Cardiac septum (tissue), 1 donor: ENCODE measurements at regions not wholly inside any gene's neighbourhood (a gene's known extent, or its start where the extent isn't known, plus 50 kb on each side); places are given as distances from the start of the nearest gene placed in this dataset.

Experiments
- DNase-seq: peaks from one replicate; pipeline ENCODE4 v3.0.0-alpha.2; 2020; ENCODE audit warnings: low spot score
- intact Hi-C: fragments of 100-400 bp; cut with DNase I; formaldehyde crosslinking; loops from one replicate; pipeline ENCODE4 v1.14.0; 2022
- donor health status: DM: no; HTN: no; CAD: no.

DNA sequence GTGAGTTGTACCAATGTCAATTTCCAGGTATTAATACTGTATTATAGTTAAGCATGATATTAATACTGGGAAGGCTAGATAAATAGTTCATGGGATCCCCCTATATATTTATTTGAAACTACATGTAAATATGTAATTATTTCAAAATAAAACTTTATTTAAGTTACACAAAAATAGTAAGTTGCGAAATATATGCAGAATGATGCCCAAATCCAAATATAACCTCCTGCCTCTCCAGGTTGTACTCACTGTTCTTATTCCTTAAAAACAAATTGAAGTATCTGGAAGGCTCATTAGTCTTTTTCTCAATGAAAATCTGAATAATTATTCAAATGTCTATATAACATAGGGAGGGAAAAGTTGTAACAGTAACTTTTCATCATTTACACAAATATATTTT is 161.9 kb upstream of the DEFB112 start:
- DNase-seq: no peak
- intact Hi-C loops: no loop called here

DNA sequence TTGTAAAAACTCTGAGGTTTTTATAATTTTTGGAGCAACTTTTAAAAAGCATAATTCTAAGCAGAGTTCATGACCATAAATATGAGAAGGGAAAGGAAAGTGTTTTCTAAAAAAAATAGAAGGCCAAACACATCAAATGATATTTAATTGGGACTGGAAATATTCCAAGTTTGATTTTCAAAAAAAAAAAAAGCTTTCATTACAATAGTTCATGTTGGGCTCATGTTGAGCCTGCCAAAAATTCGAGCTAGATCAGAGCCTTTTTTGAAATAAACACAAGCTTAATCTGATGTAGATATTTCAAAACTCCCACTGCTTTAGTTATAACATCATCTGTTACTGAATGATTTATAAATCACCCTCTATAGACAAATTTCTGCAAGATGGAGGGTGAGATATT is 163.4 kb upstream of the DEFB112 start:
- intact Hi-C loops: no loop called here
- no peak for DNase-seq

DNA sequence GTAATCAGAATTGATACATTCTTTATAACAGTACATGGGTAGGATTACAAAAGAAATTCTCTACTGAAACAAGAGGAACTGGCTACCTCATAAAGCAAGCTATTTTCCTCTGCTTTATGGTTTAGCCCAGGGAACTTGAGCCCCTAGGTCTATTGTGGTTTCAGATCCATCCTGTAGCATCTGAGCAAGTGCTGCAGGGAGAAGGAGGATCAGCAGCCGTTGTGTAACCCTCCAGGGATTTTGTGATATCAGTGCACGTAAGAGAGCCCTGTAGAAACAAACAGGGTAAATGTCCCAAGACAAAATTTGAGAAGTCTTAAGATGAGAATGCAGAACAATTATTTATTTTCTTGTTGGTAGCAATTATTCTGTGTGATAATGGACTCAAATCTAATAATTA is 165.2 kb upstream of the DEFB112 start:
- no peak for DNase-seq
- intact Hi-C loops: no loop called here

DNA sequence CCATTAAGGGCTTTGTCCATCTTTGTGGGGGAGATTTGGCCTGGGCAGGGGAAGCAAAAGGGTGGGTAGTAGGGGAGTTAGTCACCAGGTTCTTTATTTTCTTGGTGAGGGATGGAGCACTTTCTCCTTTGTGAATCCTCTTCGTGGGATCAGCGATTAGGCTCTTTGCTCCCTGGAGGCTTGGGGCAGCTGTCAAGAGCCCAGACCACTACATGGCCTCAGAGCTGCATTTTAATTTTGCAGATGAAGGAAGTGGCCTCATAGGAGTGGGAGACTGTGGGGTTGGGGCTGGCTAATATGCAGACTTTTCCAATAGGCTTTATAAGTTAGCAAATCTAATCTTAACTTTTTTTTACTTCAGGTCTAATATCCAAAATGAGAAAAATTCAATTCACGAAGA is 168.1 kb upstream of the DEFB112 start:
- DNase-seq: no peak
- intact Hi-C loops: no loop called here

DNA sequence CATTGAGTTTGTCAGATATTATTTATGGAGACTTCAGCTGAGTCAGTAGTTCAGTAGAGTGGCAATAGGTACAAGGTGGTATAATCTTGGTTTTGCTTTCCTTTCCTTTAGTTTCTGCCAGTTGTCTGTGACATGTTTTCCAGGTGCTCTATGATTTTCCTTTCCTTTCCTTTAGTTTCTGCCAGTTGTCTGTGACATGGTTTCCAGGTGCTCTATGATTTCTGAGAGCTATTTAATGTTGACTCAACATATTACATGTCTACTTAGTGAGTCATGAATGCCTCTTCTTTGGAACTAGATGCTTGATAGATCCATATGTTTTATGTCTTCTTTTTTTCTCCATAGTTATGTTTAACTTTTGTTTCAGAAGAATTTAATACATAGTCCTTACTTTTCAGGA is 186.4 kb upstream of the DEFB112 start:
- intact Hi-C loops: no loop called here
- no peak for DNase-seq

DNA sequence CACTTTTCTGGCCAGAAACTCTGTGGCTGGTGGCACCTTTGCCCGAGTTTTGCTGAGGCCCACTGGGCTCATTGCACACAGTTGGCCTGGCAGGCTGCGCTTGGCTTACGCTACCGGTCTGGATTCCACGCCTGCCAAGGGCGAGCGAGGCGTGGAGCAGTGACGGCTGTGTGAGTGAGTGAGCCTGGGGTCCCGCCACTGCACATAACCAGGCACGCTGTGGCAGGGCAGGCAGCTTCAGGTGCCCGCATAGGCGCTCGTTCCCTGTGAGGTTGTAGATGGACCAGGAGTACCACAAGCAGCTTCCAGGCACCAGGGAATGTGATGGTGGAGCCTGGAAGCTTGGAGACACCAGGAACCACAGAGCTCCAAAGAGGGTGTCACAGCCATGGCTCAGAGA is 190.1 kb upstream of the DEFB112 start:
- intact Hi-C loops: no loop called here
- DNase-seq: no peak

DNA sequence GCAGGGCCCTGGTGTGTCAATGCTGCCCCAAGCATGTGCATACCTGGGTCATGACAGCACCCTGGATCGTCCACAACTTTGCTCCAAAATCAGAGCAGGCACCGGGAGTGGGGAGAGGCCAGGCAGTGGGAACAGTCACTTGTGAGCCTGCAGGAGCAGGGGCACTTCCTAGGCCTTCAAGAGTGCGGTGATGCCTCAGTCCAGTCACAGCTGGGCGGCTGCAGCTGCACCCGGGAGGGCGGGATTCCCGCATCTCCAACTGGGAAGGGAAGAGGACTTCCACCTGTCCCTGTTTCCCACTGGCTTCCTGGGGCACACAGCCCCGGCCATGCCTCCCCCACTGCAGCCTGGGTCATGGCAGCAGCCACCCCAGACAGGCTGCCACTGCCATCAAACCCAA is 191.3 kb upstream of the DEFB112 start:
- intact Hi-C loops: no loop called here

DNA sequence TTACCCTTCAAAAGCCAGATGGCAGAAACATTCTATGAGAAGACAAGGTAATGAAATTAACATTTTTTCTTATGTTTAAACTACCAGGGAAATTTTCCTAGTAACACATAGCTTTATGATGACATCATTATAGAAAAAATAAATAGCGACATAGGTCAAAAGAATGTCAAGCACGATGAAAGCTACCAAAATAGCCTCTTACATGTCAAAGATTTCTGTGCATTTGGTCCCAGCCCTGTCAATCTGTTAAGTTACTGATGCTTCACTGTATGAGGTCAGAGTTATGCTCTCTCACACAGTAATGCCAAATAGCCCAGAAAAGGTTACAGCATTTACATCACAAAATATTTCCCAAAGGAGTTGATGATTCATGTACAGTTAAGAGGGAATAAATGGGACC is 199.8 kb upstream of the DEFB112 start:
- no peak for DNase-seq
- intact Hi-C loops: no loop called here

More for the DNA sequence above, 191.3 kb upstream of the DEFB112 start:
- DNase-seq: no peak

DNA sequence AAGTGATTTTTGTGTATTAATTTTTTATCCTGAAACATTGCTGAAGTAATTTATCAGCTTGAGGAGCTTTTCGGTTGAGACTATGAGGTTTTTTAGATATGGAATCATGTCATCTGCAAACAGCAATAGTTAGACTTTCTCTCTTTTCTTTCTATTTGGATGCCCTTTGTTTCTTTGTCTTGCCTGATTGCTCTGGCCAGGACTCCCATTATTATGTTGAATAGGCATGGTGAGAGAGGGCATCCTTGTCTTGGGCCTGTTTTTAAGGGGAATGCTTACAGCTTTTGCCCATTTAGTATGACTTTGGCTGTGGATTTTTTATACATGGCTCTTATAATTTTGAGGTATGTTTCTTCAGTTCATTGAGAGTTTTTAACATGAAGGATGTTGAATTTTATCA is 207.6 kb upstream of the DEFB112 start:
- DNase-seq: no peak
- intact Hi-C loops: no loop called here

DNA sequence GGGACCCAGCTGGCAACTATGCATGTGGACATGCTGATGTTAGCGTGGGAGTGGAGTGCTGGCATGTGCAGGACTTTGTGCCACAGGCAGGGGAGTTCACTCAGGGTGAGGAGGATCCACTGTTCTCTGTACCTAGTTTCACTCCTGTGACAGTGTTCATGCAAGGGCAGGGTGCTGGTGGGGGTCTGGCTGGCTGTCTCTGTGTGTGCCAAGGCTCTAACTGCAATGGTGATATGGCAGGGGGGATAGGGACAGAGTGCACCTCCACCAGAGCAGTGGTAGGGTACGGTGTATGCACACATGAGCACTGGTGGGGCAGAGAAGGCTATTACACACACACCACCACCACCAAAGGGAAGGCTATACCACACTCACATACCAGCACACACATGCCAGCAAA is 210.2 kb upstream of the DEFB112 start:
- no peak for DNase-seq
- intact Hi-C loops: no loop called here

DNA sequence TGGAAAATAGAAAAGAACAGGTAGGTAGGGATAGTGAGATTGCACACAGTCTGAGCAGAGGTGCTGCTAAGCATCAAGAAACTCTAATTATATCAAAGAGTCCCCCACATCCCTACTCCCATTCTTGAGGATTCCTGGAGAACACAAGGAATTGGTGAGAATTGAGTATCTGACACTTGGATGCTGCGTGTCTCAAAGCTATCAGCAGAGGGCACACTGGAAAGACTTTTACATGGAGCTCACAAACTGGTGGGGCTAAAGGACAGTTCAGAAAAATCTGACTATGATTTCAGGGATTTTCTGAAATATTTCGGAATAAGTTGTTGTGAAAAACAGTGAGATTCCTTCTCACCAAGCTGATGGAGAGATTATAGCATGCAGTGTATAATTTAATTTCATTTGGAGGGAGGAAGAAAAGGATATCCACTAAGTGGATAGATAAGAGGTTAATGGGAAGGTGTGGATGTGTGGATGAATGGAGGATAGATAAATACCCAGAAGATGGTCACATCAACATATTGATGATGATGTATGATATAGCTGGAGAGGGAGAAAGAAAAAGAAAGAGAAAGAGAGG is 215.4 kb upstream of the DEFB112 start:
- intact Hi-C loops: no loop called here

DNA sequence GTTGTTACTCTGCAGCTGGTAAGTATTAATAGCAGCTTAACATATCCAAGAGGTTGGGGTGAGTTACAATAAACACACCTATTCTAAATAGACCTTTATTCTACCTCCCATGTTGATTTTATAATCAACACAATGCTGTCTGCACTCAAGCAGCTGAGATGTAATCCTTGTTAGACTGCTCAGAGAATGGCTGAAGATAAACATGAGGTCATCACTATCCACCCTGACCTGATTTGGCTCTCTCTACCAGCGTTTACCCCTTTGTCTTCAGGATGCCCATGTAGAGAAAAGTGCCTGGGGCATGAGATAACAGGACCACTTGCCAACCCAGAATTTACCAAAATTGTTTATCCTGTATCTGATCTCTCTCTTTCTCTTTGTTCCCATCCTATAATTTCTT is 220.7 kb upstream of the DEFB112 start:
- intact Hi-C loops: no loop called here
- DNase-seq: no peak

More for the DNA sequence above, 215.4 kb upstream of the DEFB112 start:
- DNase-seq: no peak

DNA sequence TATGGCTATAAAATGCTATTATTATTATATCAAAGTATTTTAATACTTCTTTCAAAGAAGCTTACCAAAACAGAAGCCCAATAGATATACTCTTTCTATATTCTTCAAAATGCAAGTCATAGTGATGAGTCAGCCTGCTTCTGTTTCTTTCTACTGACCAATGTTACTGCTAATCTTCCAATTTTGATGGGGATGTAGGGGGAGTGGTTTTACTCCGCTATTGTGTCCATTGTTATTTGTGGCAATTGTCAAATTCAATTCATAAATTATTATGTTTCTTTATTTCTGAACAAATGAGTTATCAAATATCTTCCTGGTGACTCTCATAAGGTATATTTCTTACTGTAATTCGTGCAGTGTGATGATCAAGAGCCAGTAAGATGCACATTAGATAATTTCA is 221.5 kb upstream of the DEFB112 start:
- no peak for DNase-seq
- intact Hi-C loops: no loop called here

DNA sequence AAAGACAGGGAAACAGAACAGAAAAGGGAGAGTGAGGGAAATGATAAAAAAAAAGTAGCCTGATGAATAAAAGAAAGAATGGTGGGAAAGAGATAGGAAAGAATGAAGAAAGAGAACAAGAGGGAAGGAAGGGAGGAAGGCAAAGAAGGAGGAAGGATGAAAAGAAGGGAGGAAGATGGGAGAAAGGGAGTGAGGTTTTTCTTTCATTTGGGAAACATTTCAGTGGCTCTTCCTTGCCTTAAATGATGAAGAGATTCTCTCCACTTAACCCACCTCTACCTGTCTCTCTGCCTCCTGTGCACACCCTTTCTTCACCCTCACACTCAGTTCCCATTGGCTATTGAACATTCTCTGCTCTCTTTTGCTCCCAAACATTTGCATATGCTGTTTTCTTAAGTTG is 222.1 kb upstream of the DEFB112 start:
- intact Hi-C loops: no loop called here
- no peak for DNase-seq

DNA sequence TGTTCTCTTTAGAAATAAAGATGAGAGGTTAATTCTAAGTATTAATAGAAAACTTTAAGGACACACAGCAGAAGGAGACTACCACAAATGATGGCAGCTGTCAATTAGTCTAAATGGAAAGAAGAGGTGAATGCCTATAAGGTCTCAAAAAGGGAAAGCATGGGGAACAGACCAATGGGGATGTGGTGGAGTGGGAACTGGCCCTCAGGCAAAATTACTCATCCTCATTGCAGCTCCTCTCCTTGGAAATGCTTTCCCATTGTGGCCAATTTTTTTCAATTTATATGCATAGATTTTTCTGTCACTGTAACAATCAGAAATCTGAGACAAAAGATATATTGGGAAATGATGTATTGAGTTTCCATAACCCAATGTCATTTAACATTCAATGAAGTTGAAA is 222.9 kb upstream of the DEFB112 start:
- no peak for DNase-seq
- intact Hi-C loops: no loop called here

DNA sequence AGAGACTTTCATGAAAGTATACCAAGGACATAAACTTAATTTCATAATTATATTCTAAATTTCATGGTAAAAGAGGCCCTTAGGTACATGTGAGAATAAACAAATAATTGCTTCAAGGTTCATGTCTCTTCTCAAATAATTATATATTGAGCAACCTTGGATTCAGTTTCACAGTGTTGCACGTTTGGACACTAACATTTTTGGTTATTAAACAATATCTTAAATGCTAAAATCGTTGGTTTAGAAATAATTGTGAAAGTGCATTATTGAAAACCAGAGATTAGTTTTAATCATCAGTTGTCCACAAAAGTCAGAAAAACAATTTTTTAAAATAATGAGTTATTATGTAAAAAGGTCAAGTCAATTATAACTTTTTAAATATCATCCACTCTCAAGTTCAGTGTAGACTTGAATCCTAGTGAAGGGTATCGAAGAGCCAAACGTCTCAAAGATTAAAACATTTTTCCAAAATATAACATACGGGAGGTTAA is 227.1 kb upstream of the DEFB112 start:
- no peak for DNase-seq
- intact Hi-C loops: no loop called here

DNA sequence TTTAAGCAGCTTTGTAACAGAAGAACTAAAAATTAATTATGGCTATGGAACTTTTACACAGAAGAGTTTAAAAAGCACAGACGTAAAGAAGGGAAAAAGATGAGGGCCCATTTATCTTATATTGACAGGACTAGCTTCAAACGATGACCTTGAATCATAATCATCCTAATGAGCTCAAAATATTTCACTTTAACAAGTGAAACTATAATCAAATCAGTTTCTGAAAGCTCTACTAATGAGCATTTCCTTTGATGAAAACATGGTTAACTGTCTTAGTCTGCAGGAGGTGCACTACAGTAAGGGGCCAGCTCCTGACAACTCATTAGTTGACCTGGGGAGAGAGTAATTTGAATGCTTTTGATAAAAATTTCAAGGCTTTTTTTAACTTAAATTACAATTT is 228.0 kb upstream of the DEFB112 start:
- DNase-seq: no peak
- intact Hi-C loops: no loop called here

DNA sequence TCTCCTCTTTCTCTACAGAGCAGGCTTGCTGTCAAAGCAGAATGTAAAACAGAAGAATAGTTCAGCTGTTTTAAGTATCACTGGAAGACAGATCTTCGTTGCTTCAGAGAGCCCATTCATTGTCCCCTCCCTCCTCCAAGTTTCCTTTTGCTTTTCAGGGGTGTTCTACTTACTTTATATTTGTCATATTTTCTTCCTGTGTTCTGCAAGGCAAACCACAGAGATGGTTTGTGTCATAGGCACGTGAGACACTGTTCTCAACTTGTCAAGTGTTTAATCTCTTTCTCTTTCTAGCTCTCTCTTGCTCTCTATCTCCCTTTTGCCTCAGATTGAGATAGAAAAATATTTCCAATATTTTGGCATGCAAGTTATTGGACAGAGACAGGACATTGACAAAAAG is 228.9 kb upstream of the DEFB112 start:
- DNase-seq: no peak
- intact Hi-C loops: no loop called here

DNA sequence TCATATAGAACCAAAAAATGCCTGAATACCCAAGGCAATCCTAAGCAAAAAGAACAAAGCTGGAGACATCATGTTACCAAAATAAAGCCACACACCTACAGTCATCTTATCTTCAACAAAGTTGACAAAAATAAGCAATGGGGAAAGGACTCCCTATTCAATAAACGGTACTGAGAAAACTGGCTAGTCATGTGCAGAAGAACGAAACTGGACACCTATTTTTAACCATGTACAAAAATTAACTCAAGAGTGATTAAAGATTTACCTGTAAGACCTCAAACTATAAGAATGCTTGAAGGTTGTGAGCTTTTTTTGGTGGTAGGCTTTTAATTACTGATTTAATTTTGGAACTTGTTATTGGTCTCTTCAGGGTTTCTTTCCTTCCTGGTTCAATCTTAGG is 236.0 kb upstream of the DEFB112 start:
- no peak for DNase-seq

DNA sequence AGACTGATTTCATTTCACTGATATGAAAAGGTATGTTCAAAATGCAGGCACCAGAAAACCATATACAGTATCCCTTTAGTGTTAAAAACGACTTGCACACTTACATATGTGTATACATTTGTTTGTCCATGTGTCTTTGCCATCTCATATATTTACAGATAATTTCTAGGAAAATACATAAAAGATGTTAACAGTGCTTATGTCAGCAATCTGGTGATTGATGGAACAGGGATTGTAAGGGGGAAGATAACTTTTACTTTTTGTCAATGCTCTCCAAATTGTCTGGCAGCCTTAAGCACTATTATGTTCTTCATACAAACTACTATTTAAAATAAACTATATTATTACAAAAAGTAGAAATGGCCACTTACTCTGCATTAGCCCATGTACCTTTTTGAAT is 238.5 kb upstream of the DEFB112 start:
- DNase-seq: no peak
- intact Hi-C loops: no loop called here

More for the DNA sequence above, 236.0 kb upstream of the DEFB112 start:
- intact Hi-C loops: no loop called here

DNA sequence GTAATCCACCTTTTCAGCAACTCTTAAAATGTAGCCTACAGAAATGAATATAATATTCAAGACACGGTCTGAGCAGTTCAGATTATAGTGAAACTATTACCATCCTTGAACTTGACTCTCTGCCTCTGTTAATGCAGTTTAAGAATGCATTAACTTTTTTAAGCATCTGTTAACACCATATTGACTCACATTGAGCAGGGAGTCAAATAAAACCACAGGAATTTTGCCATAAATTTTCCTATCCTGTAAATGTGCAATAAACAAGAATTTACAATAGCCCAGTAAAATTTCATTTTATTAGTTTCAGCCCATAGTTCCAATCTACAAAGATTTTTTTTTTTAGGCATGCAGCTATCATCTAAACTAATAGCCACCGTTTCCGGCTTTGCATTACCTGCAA is 239.2 kb upstream of the DEFB112 start:
- DNase-seq: no peak
- intact Hi-C loops: no loop called here

DNA sequence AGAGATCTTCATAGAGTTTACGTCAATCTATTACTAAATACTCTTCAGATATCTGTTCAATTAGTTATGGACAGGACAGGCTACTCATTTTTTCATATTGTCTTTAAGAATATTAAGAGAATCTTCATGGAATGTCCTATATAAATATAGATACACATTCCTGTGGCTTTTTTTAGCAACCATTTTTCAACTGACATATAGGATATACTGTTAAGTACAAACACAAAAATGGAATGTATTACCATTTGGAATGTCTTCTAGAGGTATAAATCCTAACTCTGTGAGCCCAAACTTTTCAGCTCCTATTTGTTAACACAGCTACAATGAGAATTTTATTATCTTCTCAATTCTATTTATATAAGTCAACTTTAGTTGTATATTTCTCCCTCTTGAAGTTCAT is 239.6 kb upstream of the DEFB112 start:
- intact Hi-C loops: no loop called here
- DNase-seq: no peak
